CD14-positive monocyte (primary cell): ENCODE measurements at regions not wholly inside any gene's neighbourhood (a gene's known extent, or its start where the extent isn't known, plus 50 kb on each side); places are given as distances from the start of the nearest gene placed in this dataset.

Source experiments
- DNase-seq, 3 donors: peaks; one replicate each; pipeline ENCODE4 v3.0.0-alpha.2; 2011 to 2022
- H2AFZ ChIP-seq: 2 replicates; pipeline ENCODE4 v1.6.0; 2012; ENCODE audit warnings: mild to moderate bottlenecking, low read depth, low read length, inconsistent platforms; ENCODE audit not compliant: insufficient read depth, poor library complexity, severe bottlenecking
- H3K27ac ChIP-seq, 2 donors: 1 replicate in 1 of 2; 2 replicates in 1 of 2; pipeline ENCODE4 v1.5.1; 2012 to 2013; ENCODE audit warnings: low read length in 2 of 2, control low read depth in 1 of 2, inconsistent platforms in 1 of 2, low read depth in 1 of 2, mild to moderate bottlenecking in 1 of 2
- H3K27me3 ChIP-seq, 2 donors: one replicate each; pipeline versions ENCODE4 v1.6.0 to v1.6.1; 2011 to 2013; ENCODE audit warnings: low read length in 2 of 2; ENCODE audit not compliant: control insufficient read depth in 2 of 2, insufficient read depth in 2 of 2
- H3K36me3 ChIP-seq, 2 donors: replicated peaks in 1 of 2; 1 replicate in 1 of 2; 2 replicates in 1 of 2; pipeline versions ENCODE4 v1.5.1 to v1.6.1; 2012 to 2013; ENCODE audit warnings: low read length in 2 of 2, control low read depth in 1 of 2, inconsistent platforms in 1 of 2, mild to moderate bottlenecking in 1 of 2; ENCODE audit not compliant: insufficient read depth in 2 of 2, control insufficient read depth in 1 of 2
- H3K4me1 ChIP-seq, 2 donors: 1 replicate in 1 of 2; 2 replicates in 1 of 2; pipeline versions ENCODE4 v1.5.1 to v1.6.1; 2012 to 2013; ENCODE audit warnings: low read length in 2 of 2, control low read depth in 1 of 2, inconsistent platforms in 1 of 2, mild to moderate bottlenecking in 1 of 2, moderate library complexity in 1 of 2; ENCODE audit not compliant: insufficient read depth in 2 of 2, control insufficient read depth in 1 of 2
- H3K4me2 ChIP-seq: replicated peaks from 2 replicates; pipeline ENCODE3; 2012; ENCODE audit warnings: low read length, moderate library complexity, mild to moderate bottlenecking; ENCODE audit not compliant: poor library complexity, severe bottlenecking; ENCODE audit errors: extremely low read depth
- H3K4me3 ChIP-seq, 3 experiments: fragments of 200-600 bp in 1 of 3; sonication (generic) in 1 of 3; replicated peaks in 1 of 3; 1 replicate in 2 of 3; 2 replicates in 1 of 3; pipeline ENCODE4 v1.5.1; 2011 to 2013; ENCODE audit warnings: low read length in 3 of 3, mild to moderate bottlenecking in 3 of 3, control low read depth in 2 of 3, low read depth in 2 of 3, inconsistent platforms in 1 of 3, moderate library complexity in 1 of 3
- H3K79me2 ChIP-seq: 2 replicates; pipeline ENCODE4 v1.6.0; 2012; ENCODE audit warnings: mild to moderate bottlenecking, control low read depth, inconsistent platforms, low read length, moderate library complexity; ENCODE audit not compliant: insufficient read depth
- H3K9ac ChIP-seq: 2 replicates; pipeline ENCODE4 v1.6.0; 2017; ENCODE audit warnings: low read length, mild to moderate bottlenecking; ENCODE audit not compliant: insufficient read depth, poor library complexity, severe bottlenecking
- H3K9me3 ChIP-seq, 2 donors: replicated peaks in 1 of 2; 1 replicate in 1 of 2; 2 replicates in 1 of 2; pipeline versions ENCODE4 v1.5.1 to v1.6.1; 2012 to 2013; ENCODE audit warnings: low read length in 2 of 2, control low read depth in 1 of 2; ENCODE audit not compliant: control insufficient read depth in 1 of 2, insufficient read depth in 1 of 2
- H4K20me1 ChIP-seq: 2 replicates; pipeline ENCODE4 v1.6.0; 2012; ENCODE audit warnings: mild to moderate bottlenecking, low read length, control low read depth, moderate library complexity; ENCODE audit not compliant: insufficient read depth
- H3K27ac Mint-ChIP-seq, 7 donors: one replicate each; pipeline ENCODE4 v1.8.0; 2020; ENCODE audit warnings: mild to moderate bottlenecking in 7 of 7, mixed read lengths in 7 of 7, moderate library complexity in 6 of 7, inconsistent platforms in 2 of 7
- H3K27me3 Mint-ChIP-seq, 3 donors: one replicate each; pipeline ENCODE4 v1.8.0; 2021 to 2022; ENCODE audit warnings: low read depth in 3 of 3, mild to moderate bottlenecking in 3 of 3, mixed read lengths in 3 of 3, moderate library complexity in 3 of 3, inconsistent platforms in 1 of 3
- H3K36me3 Mint-ChIP-seq, 2 donors: one replicate each; pipeline ENCODE4 v1.8.0; 2020; ENCODE audit warnings: mixed read lengths in 2 of 2, inconsistent platforms in 1 of 2, mild to moderate bottlenecking in 1 of 2
- H3K4me1 Mint-ChIP-seq: one replicate; pipeline ENCODE4 v1.8.0; 2020; ENCODE audit warnings: mild to moderate bottlenecking, mixed read lengths
- H3K4me3 Mint-ChIP-seq, 2 donors: one replicate each; pipeline ENCODE4 v1.8.0; 2020; ENCODE audit warnings: mild to moderate bottlenecking in 2 of 2, mixed read lengths in 2 of 2, moderate library complexity in 1 of 2
- H3K9me3 Mint-ChIP-seq, 7 donors: one replicate each; pipeline ENCODE4 v1.8.0; 2020 to 2022; ENCODE audit warnings: mixed read lengths in 7 of 7, mild to moderate bottlenecking in 6 of 7, moderate library complexity in 6 of 7, inconsistent platforms in 2 of 7
- WGBS: methylation state at CpG from one replicate; pipeline ENCODE4 v1.1.5; 2013; ENCODE audit warnings: missing lambda C conversion rate; ENCODE audit not compliant: insufficient coverage; 5-methylcytosine and 5-hydroxymethylcytosine counted together
- intact Hi-C, 2 donors: fragments of 100-400 bp; cut with micrococcal nuclease; formaldehyde crosslinking; loops; one replicate each; pipeline versions ENCODE4 v1.15.0 to v1.15.1; 2023
- TF ChIP-seq, protein P1 (sequence below): fragments of 200-600 bp; IDR thresholded peaks from one replicate; pipeline ENCODE4 v1.8.0; 2022; ENCODE audit warnings: antibody characterized with exemption, mild to moderate bottlenecking

DNA sequence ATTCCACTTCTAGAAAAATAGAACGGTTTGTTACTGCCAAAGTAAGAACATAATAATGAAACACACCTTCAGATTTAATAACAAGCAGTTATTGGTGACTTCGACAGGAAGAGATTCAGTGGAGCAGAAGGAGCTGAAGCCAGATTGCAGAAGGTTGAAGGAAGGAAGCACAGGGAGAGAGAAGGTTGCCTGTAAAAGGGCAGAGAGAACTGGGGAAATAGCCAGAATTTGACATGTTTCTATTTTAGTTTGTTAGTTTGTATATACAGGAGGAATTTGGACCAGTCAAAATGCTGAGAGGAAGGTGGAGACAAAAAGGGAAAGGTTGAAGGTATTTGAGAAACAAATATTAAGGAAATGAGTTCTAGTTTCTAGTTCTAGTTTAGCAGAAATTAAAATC is 269.2 kb upstream of the ELAVL2 start:
- no peak overlapping the region for H3K4me3 ChIP-seq
- H2AFZ ChIP-seq, result no peak overlapping the region
- H3K9ac ChIP-seq, result no peak overlapping the region
- H3K27me3 ChIP-seq, result no peaks in the 10 kb centered on the region
- Mint-ChIP-seq H3K27ac (no peak overlapping the region), H3K36me3 (no peaks in the 10 kb centered on the region), H3K4me1 (no peaks in the 10 kb centered on the region), H3K9me3 (peaks cover 0 to 7% (median 0%) of the 10 kb centered on the region in 7 donors), H3K4me3 (no peak overlapping the region), H3K27me3 (no peaks in the 10 kb centered on the region)
- TF ChIP-seq, protein P1, sequence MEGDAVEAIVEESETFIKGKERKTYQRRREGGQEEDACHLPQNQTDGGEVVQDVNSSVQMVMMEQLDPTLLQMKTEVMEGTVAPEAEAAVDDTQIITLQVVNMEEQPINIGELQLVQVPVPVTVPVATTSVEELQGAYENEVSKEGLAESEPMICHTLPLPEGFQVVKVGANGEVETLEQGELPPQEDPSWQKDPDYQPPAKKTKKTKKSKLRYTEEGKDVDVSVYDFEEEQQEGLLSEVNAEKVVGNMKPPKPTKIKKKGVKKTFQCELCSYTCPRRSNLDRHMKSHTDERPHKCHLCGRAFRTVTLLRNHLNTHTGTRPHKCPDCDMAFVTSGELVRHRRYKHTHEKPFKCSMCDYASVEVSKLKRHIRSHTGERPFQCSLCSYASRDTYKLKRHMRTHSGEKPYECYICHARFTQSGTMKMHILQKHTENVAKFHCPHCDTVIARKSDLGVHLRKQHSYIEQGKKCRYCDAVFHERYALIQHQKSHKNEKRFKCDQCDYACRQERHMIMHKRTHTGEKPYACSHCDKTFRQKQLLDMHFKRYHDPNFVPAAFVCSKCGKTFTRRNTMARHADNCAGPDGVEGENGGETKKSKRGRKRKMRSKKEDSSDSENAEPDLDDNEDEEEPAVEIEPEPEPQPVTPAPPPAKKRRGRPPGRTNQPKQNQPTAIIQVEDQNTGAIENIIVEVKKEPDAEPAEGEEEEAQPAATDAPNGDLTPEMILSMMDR, result no peak
- H3K4me1 ChIP-seq, result no peaks in the 10 kb centered on the region
- no peak overlapping the region for H3K4me2 ChIP-seq
- DNase-seq, result no peak
- H3K79me2 ChIP-seq, result no peaks in the 10 kb centered on the region
- peaks cover 0 to 6% of the 10 kb centered on the region in 2 donors for H3K9me3 ChIP-seq
- no peaks in the 10 kb centered on the region for H3K36me3 ChIP-seq
- WGBS, result no CpG with 5 or more reads among the region's 2 CpGs
- intact Hi-C loops, result no loop called here
- H4K20me1 ChIP-seq, result no peaks in the 10 kb centered on the region
- H3K27ac ChIP-seq, result no peak overlapping the region

DNA sequence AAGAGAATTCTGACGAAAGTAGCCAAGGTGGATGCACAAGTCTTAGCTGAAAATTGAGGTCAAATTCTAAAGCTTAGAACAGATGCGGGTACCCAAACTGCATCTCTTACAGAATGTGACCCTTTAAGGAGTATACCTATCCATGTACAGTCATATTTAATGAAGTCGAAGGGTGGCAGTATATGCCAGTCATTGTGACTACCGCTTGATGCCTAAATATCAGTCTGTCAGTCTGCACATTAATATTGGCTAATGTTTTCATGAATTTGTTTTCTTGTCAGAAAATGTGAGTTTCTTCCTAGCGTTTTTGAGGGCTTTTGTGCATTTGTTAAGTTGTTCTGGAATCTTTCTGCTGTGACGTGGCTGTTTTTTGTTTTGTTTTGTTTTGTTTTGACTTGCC is 264.5 kb upstream of the ELAVL2 start:
- H3K79me2 ChIP-seq, result no peaks in the 10 kb centered on the region
- no peak overlapping the region for H3K27ac ChIP-seq
- H3K36me3 ChIP-seq, result no peaks in the 10 kb centered on the region
- Mint-ChIP-seq H3K36me3 (no peaks in the 10 kb centered on the region), H3K27me3 (no peaks in the 10 kb centered on the region), H3K4me1 (no peaks in the 10 kb centered on the region), H3K9me3 (peaks cover 0 to 7% (median 2%) of the 10 kb centered on the region in 7 donors), H3K27ac (no peak overlapping the region), H3K4me3 (no peak overlapping the region)
- H4K20me1 ChIP-seq, result no peaks in the 10 kb centered on the region
- no peak for DNase-seq
- intact Hi-C loops, result no loop called here
- no peak overlapping the region for H3K9ac ChIP-seq
- TF ChIP-seq, protein P1, result no peak
- no peak overlapping the region for H2AFZ ChIP-seq
- H3K4me1 ChIP-seq, result no peaks in the 10 kb centered on the region
- 100% methylated on average over 3 of the region's 6 CpGs for WGBS
- no peaks in the 10 kb centered on the region for H3K27me3 ChIP-seq
- no peak overlapping the region for H3K4me3 ChIP-seq
- H3K4me2 ChIP-seq, result no peak overlapping the region
- peaks cover 0 to 6% of the 10 kb centered on the region in 2 donors for H3K9me3 ChIP-seq
